ENCODE measurements at regions not wholly inside any gene's neighbourhood (a gene's known extent, or its start where the extent isn't known, plus 50 kb on each side); places are given as distances from the start of the nearest gene placed in this dataset.

- TF ChIP-seq POLR2A (IDR thresholded peaks at IDR 0.05) (no peak), POLR2AphosphoS5 (IDR thresholded peaks at IDR 0.05; ENCODE audit: insufficient read depth in 1 of 2, low read depth in 1 of 2) (no peak), CTCF (IDR thresholded peaks at IDR 0.05) (no peak)
- H3K27me3 ChIP-seq = no peaks in the 10 kb centered on the region
- H3K36me3 ChIP-seq = no peaks in the 10 kb centered on the region
- H3K4me3 ChIP-seq = no peak overlapping the region
- H3K27ac ChIP-seq = no peak overlapping the region
- H3K4me1 ChIP-seq = no peaks in the 10 kb centered on the region
- no peak for DNase-seq (ENCODE audit: extremely low spot score in 2 of 2)
- no peaks in the 10 kb centered on the region for H3K9me3 ChIP-seq
- intact Hi-C loops (cut with DNase I) = no loop called here
Observed at GRCh38 chr4:181502611-181503010, 740.6 kb upstream of the TENM3 start.

- DNase-seq (ENCODE audit: extremely low spot score in 2 of 2) = no peak
- no peaks in the 10 kb centered on the region for H3K27me3 ChIP-seq
- H3K4me3 ChIP-seq = no peak overlapping the region
- no peaks in the 10 kb centered on the region for H3K4me1 ChIP-seq
- intact Hi-C loops (cut with DNase I) = no loop called here
- H3K36me3 ChIP-seq = no peaks in the 10 kb centered on the region
- TF ChIP-seq POLR2A (IDR thresholded peaks at IDR 0.05) (no peak), CTCF (IDR thresholded peaks at IDR 0.05) (no peak), POLR2AphosphoS5 (IDR thresholded peaks at IDR 0.05; ENCODE audit: insufficient read depth in 1 of 2, low read depth in 1 of 2) (no peak)
- no peaks in the 10 kb centered on the region for H3K9me3 ChIP-seq
- no peak overlapping the region for H3K27ac ChIP-seq
Observed at GRCh38 chr4:181503687-181504390, 739.4 kb upstream of the TENM3 start.

- Histone ChIP-seq H3K4me3 (no peak overlapping the region), H3K27ac (no peak overlapping the region), H3K27me3 (no peaks in the 10 kb centered on the region), H3K4me1 (no peaks in the 10 kb centered on the region), H3K36me3 (no peaks in the 10 kb centered on the region), H3K9me3 (no peaks in the 10 kb centered on the region)
- DNase-seq (ENCODE audit: extremely low spot score in 2 of 2) = no peak
- TF ChIP-seq CTCF (IDR thresholded peaks at IDR 0.05) = no peak
- no peak for TF ChIP-seq POLR2A (IDR thresholded peaks at IDR 0.05)
- TF ChIP-seq POLR2AphosphoS5 (IDR thresholded peaks at IDR 0.05; ENCODE audit: insufficient read depth in 1 of 2, low read depth in 1 of 2) = no peak
- intact Hi-C loops (cut with DNase I) = no loop called here
Observed at GRCh38 chr4:181504924-181505323, 738.3 kb upstream of the TENM3 start.

GRCh38 chr4:181507180-181507835, 735.9 kb upstream of the TENM3 start:
- no peaks in the 10 kb centered on the region for H3K4me1 ChIP-seq
- no peaks in the 10 kb centered on the region for H3K9me3 ChIP-seq
- H3K27me3 ChIP-seq = no peaks in the 10 kb centered on the region
- H3K27ac ChIP-seq = no peak overlapping the region
- DNase-seq (ENCODE audit: extremely low spot score in 2 of 2) = no peak
- H3K36me3 ChIP-seq = no peaks in the 10 kb centered on the region
- TF ChIP-seq POLR2AphosphoS5 (IDR thresholded peaks at IDR 0.05; ENCODE audit: insufficient read depth in 1 of 2, low read depth in 1 of 2) (no peak), CTCF (IDR thresholded peaks at IDR 0.05) (no peak), POLR2A (IDR thresholded peaks at IDR 0.05) (no peak)
- no peak overlapping the region for H3K4me3 ChIP-seq
- intact Hi-C loops (cut with DNase I) = no loop called here

- H3K27me3 ChIP-seq = no peaks in the 10 kb centered on the region
- no peak for DNase-seq (ENCODE audit: extremely low spot score in 2 of 2)
- H3K36me3 ChIP-seq = no peaks in the 10 kb centered on the region
- no peaks in the 10 kb centered on the region for H3K4me1 ChIP-seq
- no peak overlapping the region for H3K4me3 ChIP-seq
- H3K27ac ChIP-seq = no peak overlapping the region
- intact Hi-C loops (cut with DNase I) = no loop called here
- H3K9me3 ChIP-seq = no peaks in the 10 kb centered on the region
- TF ChIP-seq POLR2A (IDR thresholded peaks at IDR 0.05) (no peak), CTCF (IDR thresholded peaks at IDR 0.05) (no peak), POLR2AphosphoS5 (IDR thresholded peaks at IDR 0.05; ENCODE audit: insufficient read depth in 1 of 2, low read depth in 1 of 2) (no peak)
Observed at GRCh38 chr4:181507938-181508337, 735.3 kb upstream of the TENM3 start.

All from vagina (tissue), 2 donors.